HG03103 (cell line): ENCODE measurements at regions not wholly inside any gene's neighbourhood (a gene's known extent, or its start where the extent isn't known, plus 50 kb on each side); places are given as distances from the start of the nearest gene placed in this dataset.

Experiments used
- ATAC-seq: cut with Tn5 transposase; IDR thresholded peaks from one replicate; pipeline ENCODE4 v1.9.1; 2021; ENCODE audit warnings: low read depth; ENCODE audit not compliant: unreplicated experiment

GRCh38 chrX:109312757-109313156 is 169.1 kb downstream of the GUCY2F start:
- ATAC-seq = no peak

GRCh38 chrX:109310031-109310430 is 171.9 kb downstream of the GUCY2F start:
- no peak for ATAC-seq

- no peak for ATAC-seq
These were observed 180.7 kb downstream of the GUCY2F start for GRCh38 chrX:109301177-109301576.

GRCh38 chrX:109300415-109300814 is 181.5 kb downstream of the GUCY2F start:
- ATAC-seq = no peak

GRCh38 chrX:109299091-109299490 is 182.8 kb downstream of the GUCY2F start:
- ATAC-seq = no peak

- no peak for ATAC-seq
These were observed 187.6 kb downstream of the GUCY2F start for GRCh38 chrX:109294097-109294814.

GRCh38 chrX:109283870-109284269 is 198.0 kb downstream of the GUCY2F start:
- no peak for ATAC-seq

GRCh38 chrX:109281483-109282275 is 200.2 kb downstream of the GUCY2F start:
- ATAC-seq = peak; percentile 57

GRCh38 chrX:109274806-109275205 is 207.1 kb downstream of the GUCY2F start:
- no peak for ATAC-seq

GRCh38 chrX:109270580-109271484 is 211.1 kb downstream of the GUCY2F start:
- peak; percentile 90 for ATAC-seq

GRCh38 chrX:109268340-109268739 is 213.5 kb downstream of the GUCY2F start:
- ATAC-seq = no peak

GRCh38 chrX:109266034-109266433 is 215.9 kb downstream of the GUCY2F start:
- ATAC-seq = no peak

GRCh38 chrX:109264878-109265277 is 217.0 kb downstream of the GUCY2F start:
- ATAC-seq = no peak

- ATAC-seq = no peak
These were observed 220.6 kb downstream of the GUCY2F start for GRCh38 chrX:109261279-109261678.

- no peak for ATAC-seq
These were observed 229.1 kb downstream of the GUCY2F start for GRCh38 chrX:109252789-109253188.

GRCh38 chrX:109218761-109219160 is 263.1 kb downstream of the GUCY2F start:
- ATAC-seq = no peak

GRCh38 chrX:109199726-109200125 is 282.2 kb downstream of the GUCY2F start:
- no peak for ATAC-seq

GRCh38 chrX:109190542-109190941 is 291.3 kb downstream of the GUCY2F start:
- ATAC-seq = no peak

GRCh38 chrX:109187473-109188168 is 294.3 kb downstream of the GUCY2F start:
- ATAC-seq = peak; percentile 75

- ATAC-seq = no peak
These were observed 294.9 kb downstream of the GUCY2F start for GRCh38 chrX:109186939-109187338.
